ENCODE measurements at regions not wholly inside any gene's neighbourhood (a gene's known extent, or its start where the extent isn't known, plus 50 kb on each side); places are given as distances from the start of the nearest gene placed in this dataset.
A peak's percentile ranks its signal among the peaks of the same experiment; 100 is the strongest.

DNA sequence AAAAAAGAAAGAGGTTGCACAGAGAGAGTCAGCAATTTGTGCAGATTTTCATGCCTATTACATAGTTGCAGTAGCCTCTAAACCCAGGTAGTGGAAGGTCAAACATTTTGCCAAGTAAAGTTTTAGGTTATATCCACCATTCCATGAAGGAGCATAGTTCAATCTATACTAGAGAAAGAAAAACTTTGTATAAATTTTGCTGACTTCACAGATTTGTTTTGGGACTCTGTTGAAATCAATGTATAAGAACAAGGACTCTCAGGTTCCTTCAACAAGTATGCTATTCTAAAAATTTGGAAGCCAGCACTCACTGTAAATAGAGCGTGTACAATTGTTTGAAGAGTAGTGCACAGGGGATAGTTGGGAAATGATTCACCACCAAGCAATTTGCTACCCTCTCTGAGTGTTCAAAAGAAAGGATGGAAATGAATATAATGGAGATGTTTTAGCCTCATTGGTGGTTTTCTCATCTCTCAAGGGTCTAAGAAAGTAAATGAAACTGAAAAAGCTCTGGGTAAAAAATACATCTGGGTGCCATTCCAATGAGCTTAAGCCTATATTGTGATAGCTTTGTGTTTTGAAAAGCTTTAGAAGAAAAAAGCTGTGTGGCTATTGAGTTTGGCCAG is 508.4 kb upstream of the LUZP2 start:
- no peak overlapping the region for H2BK5ac ChIP-seq (ENCODE audit: low read length)
- no peak overlapping the region for H2AFZ ChIP-seq (ENCODE audit: low read length)
- no peak overlapping the region for H2BK120ac ChIP-seq (ENCODE audit: low read depth, low read length)
- no peaks in the 10 kb centered on the region for H3K9me3 ChIP-seq (replicated peaks in 1 of 2; ENCODE audit: control insufficient read depth in 2 of 2, insufficient read depth in 1 of 2, low read depth in 1 of 2, low read length in 2 of 2)
- H4K8ac ChIP-seq (ENCODE audit: low read depth, low read length), result no peak overlapping the region
- no peak overlapping the region for H3K9ac ChIP-seq (ENCODE audit: low read depth, low read length, poor library complexity)
- H3K14ac ChIP-seq (ENCODE audit: low read length), result no peak overlapping the region
- no peak for DNase-seq (ENCODE audit: low spot score)
- no peak overlapping the region for H3K23ac ChIP-seq (ENCODE audit: low read depth, low read length, poor library complexity)
- H3K4me2 ChIP-seq (ENCODE audit: insufficient read depth, low read length, poor library complexity, severe bottlenecking), result no peak overlapping the region
- H3K27ac ChIP-seq (replicated peaks; ENCODE audit: low read length), result no peak overlapping the region
- H4K91ac ChIP-seq (ENCODE audit: low read depth, low read length, poor library complexity), result no peak overlapping the region
- H3K36me3 ChIP-seq (replicated peaks in 1 of 2; ENCODE audit: control insufficient read depth in 2 of 2, insufficient read depth in 2 of 2, low read length in 2 of 2), result no peaks in the 10 kb centered on the region
- H2BK12ac ChIP-seq (ENCODE audit: low read length), result no peak overlapping the region
- H3K4me1 ChIP-seq (ENCODE audit: control insufficient read depth in 2 of 2, insufficient read depth in 1 of 2, low read depth in 1 of 2, low read length in 2 of 2), result peaks cover 0 to 5% of the 10 kb centered on the region in 2 donors
- no peak overlapping the region for H3K18ac ChIP-seq (ENCODE audit: low read length)
- H2AK5ac ChIP-seq (ENCODE audit: low read depth, low read length), result no peak overlapping the region
- H3K79me1 ChIP-seq (ENCODE audit: low read depth, low read length), result no peaks in the 10 kb centered on the region
- H3K4ac ChIP-seq (ENCODE audit: low read length), result no peak overlapping the region
- WGBS, 2 donors (ENCODE audit: extremely low coverage in 2 of 2, insufficient read length in 2 of 2, insufficient replicate concordance in 1 of 2), result no CpG with 5 or more reads among the region's 1 CpG
- H2BK15ac ChIP-seq (ENCODE audit: low read length), result no peak overlapping the region
- no peak overlapping the region for H3K4me3 ChIP-seq (ENCODE audit: low read length in 2 of 2)
- H3K27me3 ChIP-seq (ENCODE audit: control insufficient read depth in 3 of 3, insufficient read depth in 3 of 3, low read depth in 1 of 3, low read length in 3 of 3), result no peaks in the 10 kb centered on the region

DNA sequence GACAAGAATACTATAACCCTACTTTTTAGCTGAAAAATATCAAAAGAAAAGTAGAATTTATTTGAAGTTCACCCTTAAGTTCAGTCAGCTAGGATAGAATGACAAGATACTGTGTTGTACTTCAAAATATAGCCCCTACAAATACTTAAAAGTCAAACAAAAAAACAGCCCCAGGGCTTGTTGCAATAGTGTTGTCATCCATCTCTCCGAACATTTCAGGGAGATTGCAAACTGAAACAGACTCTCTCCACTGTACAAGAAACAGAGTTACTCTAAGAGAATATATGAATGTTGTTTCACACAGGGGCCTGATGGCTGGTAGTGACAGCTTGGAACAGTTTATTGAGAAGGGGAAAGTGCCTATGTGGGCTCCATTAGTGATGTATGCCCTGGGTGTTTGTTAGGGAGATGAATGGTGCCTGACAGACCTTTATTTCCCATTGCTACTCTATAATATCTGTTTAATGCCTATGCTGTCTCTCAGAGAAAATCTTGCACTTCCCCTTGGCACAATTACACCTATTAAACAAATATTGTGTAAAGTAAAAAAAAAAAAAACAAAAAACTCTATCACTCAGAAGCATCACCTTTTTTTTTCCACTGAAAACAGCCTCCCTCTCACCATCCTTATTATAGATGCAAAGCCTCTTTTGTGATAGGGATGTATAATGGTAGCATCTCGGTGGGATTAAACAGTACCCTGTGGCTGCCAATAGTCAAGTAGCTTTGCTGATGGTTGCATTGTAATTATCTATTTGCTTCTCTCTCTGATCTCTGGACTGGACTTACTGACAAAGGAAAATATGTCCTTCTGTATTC is 506.3 kb upstream of the LUZP2 start:
- no CpG with 5 or more reads among the region's 2 CpGs for WGBS, 2 donors (ENCODE audit: extremely low coverage in 2 of 2, insufficient read length in 2 of 2, insufficient replicate concordance in 1 of 2)

DNA sequence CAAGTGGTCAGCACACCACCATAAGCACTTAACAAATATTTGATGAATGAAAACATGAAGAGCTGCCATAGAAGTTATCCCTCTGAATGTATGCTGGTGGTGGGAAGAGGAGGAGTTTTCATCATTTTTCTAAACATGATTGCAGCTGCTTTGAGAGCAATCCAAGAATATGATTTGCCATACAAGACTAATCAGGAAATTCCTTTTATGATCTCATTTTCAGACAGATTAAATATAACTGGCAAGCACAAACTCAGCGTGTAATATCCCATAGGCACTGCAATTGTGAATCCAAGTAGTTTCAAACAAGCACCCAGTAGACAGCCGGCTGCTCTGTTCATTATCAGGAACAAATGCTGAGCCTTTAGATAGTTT is 505.7 kb upstream of the LUZP2 start:
- H4K91ac ChIP-seq (ENCODE audit: low read depth, low read length, poor library complexity), result no peak overlapping the region
- H3K27ac ChIP-seq (replicated peaks; ENCODE audit: low read length), result no peak overlapping the region
- H3K4me3 ChIP-seq (ENCODE audit: low read length in 2 of 2), result no peak overlapping the region
- H3K14ac ChIP-seq (ENCODE audit: low read length), result no peak overlapping the region
- DNase-seq (ENCODE audit: low spot score), result no peak
- H3K27me3 ChIP-seq (ENCODE audit: control insufficient read depth in 3 of 3, insufficient read depth in 3 of 3, low read depth in 1 of 3, low read length in 3 of 3), result no peaks in the 10 kb centered on the region
- H2BK120ac ChIP-seq (ENCODE audit: low read depth, low read length), result no peak overlapping the region
- no CpG with 5 or more reads among the region's 2 CpGs for WGBS, 2 donors (ENCODE audit: extremely low coverage in 2 of 2, insufficient read length in 2 of 2, insufficient replicate concordance in 1 of 2)
- H3K23ac ChIP-seq (ENCODE audit: low read depth, low read length, poor library complexity), result no peak overlapping the region
- no peak overlapping the region for H3K9ac ChIP-seq (ENCODE audit: low read depth, low read length, poor library complexity)
- no peaks in the 10 kb centered on the region for H3K79me1 ChIP-seq (ENCODE audit: low read depth, low read length)
- H3K9me3 ChIP-seq (replicated peaks in 1 of 2; ENCODE audit: control insufficient read depth in 2 of 2, insufficient read depth in 1 of 2, low read depth in 1 of 2, low read length in 2 of 2), result no peaks in the 10 kb centered on the region
- no peak overlapping the region for H2AK5ac ChIP-seq (ENCODE audit: low read depth, low read length)
- H2BK15ac ChIP-seq (ENCODE audit: low read length), result no peak overlapping the region
- H3K4me1 ChIP-seq (ENCODE audit: control insufficient read depth in 2 of 2, insufficient read depth in 1 of 2, low read depth in 1 of 2, low read length in 2 of 2), result peaks cover 0 to 5% of the 10 kb centered on the region in 2 donors
- no peak overlapping the region for H3K4ac ChIP-seq (ENCODE audit: low read length)
- no peaks in the 10 kb centered on the region for H3K36me3 ChIP-seq (replicated peaks in 1 of 2; ENCODE audit: control insufficient read depth in 2 of 2, insufficient read depth in 2 of 2, low read length in 2 of 2)
- no peak overlapping the region for H3K18ac ChIP-seq (ENCODE audit: low read length)
- H2BK12ac ChIP-seq (ENCODE audit: low read length), result no peak overlapping the region
- H4K8ac ChIP-seq (ENCODE audit: low read depth, low read length), result no peak overlapping the region
- H2AFZ ChIP-seq (ENCODE audit: low read length), result no peak overlapping the region
- peak overlapping the region; percentile 11 for H3K4me2 ChIP-seq (ENCODE audit: insufficient read depth, low read length, poor library complexity, severe bottlenecking)
- H2BK5ac ChIP-seq (ENCODE audit: low read length), result no peak overlapping the region

More for the DNA sequence above, 506.3 kb upstream of the LUZP2 start:
- H3K27ac ChIP-seq (replicated peaks; ENCODE audit: low read length), result peak overlapping the region; percentile 28
- H3K18ac ChIP-seq (ENCODE audit: low read length), result no peak overlapping the region
- no peaks in the 10 kb centered on the region for H3K27me3 ChIP-seq (ENCODE audit: control insufficient read depth in 3 of 3, insufficient read depth in 3 of 3, low read depth in 1 of 3, low read length in 3 of 3)
- no peak overlapping the region for H2AK5ac ChIP-seq (ENCODE audit: low read depth, low read length)
- no peaks in the 10 kb centered on the region for H3K36me3 ChIP-seq (replicated peaks in 1 of 2; ENCODE audit: control insufficient read depth in 2 of 2, insufficient read depth in 2 of 2, low read length in 2 of 2)
- H3K4me1 ChIP-seq (ENCODE audit: control insufficient read depth in 2 of 2, insufficient read depth in 1 of 2, low read depth in 1 of 2, low read length in 2 of 2), result peaks cover 0 to 5% of the 10 kb centered on the region in 2 donors
- H3K9me3 ChIP-seq (replicated peaks in 1 of 2; ENCODE audit: control insufficient read depth in 2 of 2, insufficient read depth in 1 of 2, low read depth in 1 of 2, low read length in 2 of 2), result no peaks in the 10 kb centered on the region
- H3K23ac ChIP-seq (ENCODE audit: low read depth, low read length, poor library complexity), result no peak overlapping the region
- no peak overlapping the region for H2BK5ac ChIP-seq (ENCODE audit: low read length)
- no peak overlapping the region for H3K14ac ChIP-seq (ENCODE audit: low read length)
- no peak overlapping the region for H2BK15ac ChIP-seq (ENCODE audit: low read length)
- H3K79me1 ChIP-seq (ENCODE audit: low read depth, low read length), result no peaks in the 10 kb centered on the region
- H2BK12ac ChIP-seq (ENCODE audit: low read length), result no peak overlapping the region
- H3K9ac ChIP-seq (ENCODE audit: low read depth, low read length, poor library complexity), result no peak overlapping the region
- no peak for DNase-seq (ENCODE audit: low spot score)
- no peak overlapping the region for H2BK120ac ChIP-seq (ENCODE audit: low read depth, low read length)
- no peak overlapping the region for H3K4ac ChIP-seq (ENCODE audit: low read length)
- no peak overlapping the region for H4K8ac ChIP-seq (ENCODE audit: low read depth, low read length)
- H4K91ac ChIP-seq (ENCODE audit: low read depth, low read length, poor library complexity), result no peak overlapping the region
- H3K4me3 ChIP-seq (ENCODE audit: low read length in 2 of 2), result no peak overlapping the region
- no peak overlapping the region for H2AFZ ChIP-seq (ENCODE audit: low read length)
- no peak overlapping the region for H3K4me2 ChIP-seq (ENCODE audit: insufficient read depth, low read length, poor library complexity, severe bottlenecking)

DNA sequence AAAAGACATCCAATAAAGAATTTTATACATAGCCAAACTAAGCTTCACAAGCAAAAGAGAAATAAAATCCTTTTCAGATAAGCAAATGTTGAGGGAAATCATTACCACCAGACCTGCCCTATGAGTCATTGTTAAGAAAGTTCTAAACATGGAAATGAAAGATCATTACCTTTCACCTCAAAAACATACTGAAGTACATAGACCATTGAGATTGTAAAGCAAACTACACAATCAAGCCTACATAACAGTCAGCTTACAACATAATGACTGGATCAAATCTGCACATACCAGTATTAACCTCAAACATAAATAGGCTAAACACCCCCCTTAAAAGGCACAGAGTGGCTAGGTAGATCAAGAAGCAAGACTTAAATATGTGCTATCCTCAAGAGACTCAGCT is 501.0 kb upstream of the LUZP2 start:
- H2BK5ac ChIP-seq (ENCODE audit: low read length), result no peak overlapping the region
- no peak overlapping the region for H3K4me3 ChIP-seq (ENCODE audit: low read length in 2 of 2)
- no peak overlapping the region for H2BK15ac ChIP-seq (ENCODE audit: low read length)
- H3K27ac ChIP-seq (replicated peaks; ENCODE audit: low read length), result no peak overlapping the region
- H2AK5ac ChIP-seq (ENCODE audit: low read depth, low read length), result no peak overlapping the region
- H3K9me3 ChIP-seq (replicated peaks in 1 of 2; ENCODE audit: control insufficient read depth in 2 of 2, insufficient read depth in 1 of 2, low read depth in 1 of 2, low read length in 2 of 2), result no peaks in the 10 kb centered on the region
- no peak overlapping the region for H2BK120ac ChIP-seq (ENCODE audit: low read depth, low read length)
- no peak overlapping the region for H3K9ac ChIP-seq (ENCODE audit: low read depth, low read length, poor library complexity)
- no peaks in the 10 kb centered on the region for H3K36me3 ChIP-seq (replicated peaks in 1 of 2; ENCODE audit: control insufficient read depth in 2 of 2, insufficient read depth in 2 of 2, low read length in 2 of 2)
- H4K8ac ChIP-seq (ENCODE audit: low read depth, low read length), result no peak overlapping the region
- no peak overlapping the region for H2AFZ ChIP-seq (ENCODE audit: low read length)
- H4K91ac ChIP-seq (ENCODE audit: low read depth, low read length, poor library complexity), result no peak overlapping the region
- H3K4ac ChIP-seq (ENCODE audit: low read length), result no peak overlapping the region
- peaks cover 0 to 3% of the 10 kb centered on the region in 2 donors for H3K4me1 ChIP-seq (ENCODE audit: control insufficient read depth in 2 of 2, insufficient read depth in 1 of 2, low read depth in 1 of 2, low read length in 2 of 2)
- DNase-seq (ENCODE audit: low spot score), result no peak
- no peak overlapping the region for H3K14ac ChIP-seq (ENCODE audit: low read length)
- H3K27me3 ChIP-seq (ENCODE audit: control insufficient read depth in 3 of 3, insufficient read depth in 3 of 3, low read depth in 1 of 3, low read length in 3 of 3), result no peaks in the 10 kb centered on the region
- H3K18ac ChIP-seq (ENCODE audit: low read length), result no peak overlapping the region
- no peak overlapping the region for H3K4me2 ChIP-seq (ENCODE audit: insufficient read depth, low read length, poor library complexity, severe bottlenecking)
- H3K79me1 ChIP-seq (ENCODE audit: low read depth, low read length), result no peaks in the 10 kb centered on the region
- H2BK12ac ChIP-seq (ENCODE audit: low read length), result no peak overlapping the region
- no peak overlapping the region for H3K23ac ChIP-seq (ENCODE audit: low read depth, low read length, poor library complexity)
